ENCODE measurements at regions not wholly inside any gene's neighbourhood (a gene's known extent, or its start where the extent isn't known, plus 50 kb on each side); places are given as distances from the start of the nearest gene placed in this dataset.

DNA sequence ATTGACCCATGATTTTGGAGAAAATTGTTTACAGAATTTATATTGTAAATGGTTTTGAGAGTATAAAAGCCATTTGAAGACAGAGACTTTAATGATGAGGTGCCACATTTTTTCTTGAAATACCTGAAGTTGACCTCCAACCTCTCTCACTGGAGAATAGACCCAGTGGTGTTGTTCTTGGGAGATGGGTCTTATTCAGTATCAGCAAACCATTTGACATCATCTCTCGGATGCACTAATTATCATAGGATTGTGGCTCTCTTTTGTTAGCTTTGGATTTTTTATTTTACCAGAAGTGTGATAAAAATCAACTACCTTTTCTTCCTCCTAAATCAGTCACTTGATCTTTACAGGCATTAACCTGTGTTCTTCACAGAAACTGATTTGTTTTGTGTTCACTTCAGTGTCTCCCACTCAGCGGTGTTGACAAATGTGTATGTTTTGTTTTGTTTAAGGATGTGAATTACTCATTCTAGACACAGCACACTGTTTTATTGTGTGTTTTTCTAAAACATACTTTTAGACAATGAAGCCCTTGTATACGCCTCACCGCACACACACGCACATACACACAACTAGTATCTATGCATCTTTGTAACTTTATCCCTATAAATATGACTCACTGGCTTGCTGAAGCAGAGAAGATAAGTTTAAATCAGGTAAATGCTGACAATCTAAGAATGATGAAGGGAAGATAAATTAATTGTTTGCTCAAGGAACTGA is 455.6 kb downstream of the INHBA start:
- TF ChIP-seq GATA2 (IDR thresholded peaks at IDR 0.05; ENCODE audit: low read depth, low read length) (no peak), GATA3 (IDR thresholded peaks at IDR 0.05; ENCODE audit: low read depth, low read length) (no peak)
